Jurkat, Clone E6-1 (cell line): ENCODE measurements at regions not wholly inside any gene's neighbourhood (a gene's known extent, or its start where the extent isn't known, plus 50 kb on each side); places are given as distances from the start of the nearest gene placed in this dataset.

ENCODE experiments used
- DNase-seq: peaks from one replicate; pipeline ENCODE4 v3.0.0-alpha.2; 2011; ENCODE audit warnings: low read depth, low spot score
- H3K4me3 ChIP-seq: 2 replicates; pipeline ENCODE4 v1.5.1; 2011; ENCODE audit warnings: mild to moderate bottlenecking, low read length, control low read depth, moderate library complexity

GRCh38 chr12:34526946-34527345 lies 504.6 kb downstream of the ALG10 start:
- DNase-seq, result no peak
- no peak overlapping the region for H3K4me3 ChIP-seq

- H3K4me3 ChIP-seq, result no peak overlapping the region
- no peak for DNase-seq
Measured at GRCh38 chr12:34547276-34547675, 525.0 kb downstream of the ALG10 start.

GRCh38 chr12:34591966-34592365 lies 569.7 kb downstream of the ALG10 start:
- DNase-seq, result no peak

GRCh38 chr12:34595749-34596733 lies 573.7 kb downstream of the ALG10 start:
- DNase-seq, result no peak
- H3K4me3 ChIP-seq, result no peak overlapping the region

More at GRCh38 chr12:34591966-34592365, 569.7 kb downstream of the ALG10 start:
- no peak overlapping the region for H3K4me3 ChIP-seq

GRCh38 chr12:34597548-34598351 lies 575.5 kb downstream of the ALG10 start:
- DNase-seq, result no peak
- H3K4me3 ChIP-seq, result no peak overlapping the region

GRCh38 chr12:34598352-34598827 lies 576.1 kb downstream of the ALG10 start:
- DNase-seq, result no peak
- no peak overlapping the region for H3K4me3 ChIP-seq

- no peak overlapping the region for H3K4me3 ChIP-seq
- DNase-seq, result no peak
Measured at GRCh38 chr12:34598851-34599529, 576.7 kb downstream of the ALG10 start.

- no peak overlapping the region for H3K4me3 ChIP-seq
- DNase-seq, result no peak
Measured at GRCh38 chr12:34599530-34600513, 577.5 kb downstream of the ALG10 start.

GRCh38 chr12:34600592-34601462 lies 578.5 kb downstream of the ALG10 start:
- DNase-seq, result no peak
- H3K4me3 ChIP-seq, result no peak overlapping the region

- no peak for DNase-seq
- H3K4me3 ChIP-seq, result no peak overlapping the region
Measured at GRCh38 chr12:34601689-34602088, 579.4 kb downstream of the ALG10 start.

GRCh38 chr12:34602213-34602940 lies 580.1 kb downstream of the ALG10 start:
- DNase-seq, result no peak

GRCh38 chr12:34603382-34604035 lies 581.2 kb downstream of the ALG10 start:
- no peak for DNase-seq
- H3K4me3 ChIP-seq, result no peak overlapping the region

More at GRCh38 chr12:34602213-34602940, 580.1 kb downstream of the ALG10 start:
- H3K4me3 ChIP-seq, result no peak overlapping the region

GRCh38 chr12:34604227-34604626 lies 581.9 kb downstream of the ALG10 start:
- DNase-seq, result no peak
- H3K4me3 ChIP-seq, result no peak overlapping the region

- H3K4me3 ChIP-seq, result no peak overlapping the region
- no peak for DNase-seq
Measured at GRCh38 chr12:34604631-34605509, 582.6 kb downstream of the ALG10 start.

GRCh38 chr12:34605510-34605887 lies 583.2 kb downstream of the ALG10 start:
- DNase-seq, result no peak
- no peak overlapping the region for H3K4me3 ChIP-seq
